ENCODE measurements at regions not wholly inside any gene's neighbourhood (a gene's known extent, or its start where the extent isn't known, plus 50 kb on each side); places are given as distances from the start of the nearest gene placed in this dataset.

DNA sequence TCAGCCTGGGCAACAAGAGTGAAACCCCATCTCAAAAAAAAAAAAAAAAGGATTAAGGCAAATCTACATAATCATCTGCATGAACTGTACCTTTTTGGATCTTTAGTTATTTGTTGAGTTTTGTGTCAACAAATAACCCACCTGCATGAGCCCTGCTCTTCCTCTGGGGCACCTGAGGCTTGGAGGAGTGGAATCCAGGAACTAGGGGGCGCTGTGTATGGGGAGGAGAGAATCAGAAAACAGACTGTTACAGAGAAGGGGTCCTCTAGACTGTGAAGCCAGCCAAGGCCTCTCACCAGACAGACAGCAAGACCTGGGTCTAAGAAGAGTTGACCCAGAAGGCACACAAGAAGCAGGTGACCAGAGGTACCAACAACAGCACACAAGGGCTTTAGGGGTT, 682.8 kb upstream of the NRP1 start:
- TF ChIP-seq, protein P1, sequence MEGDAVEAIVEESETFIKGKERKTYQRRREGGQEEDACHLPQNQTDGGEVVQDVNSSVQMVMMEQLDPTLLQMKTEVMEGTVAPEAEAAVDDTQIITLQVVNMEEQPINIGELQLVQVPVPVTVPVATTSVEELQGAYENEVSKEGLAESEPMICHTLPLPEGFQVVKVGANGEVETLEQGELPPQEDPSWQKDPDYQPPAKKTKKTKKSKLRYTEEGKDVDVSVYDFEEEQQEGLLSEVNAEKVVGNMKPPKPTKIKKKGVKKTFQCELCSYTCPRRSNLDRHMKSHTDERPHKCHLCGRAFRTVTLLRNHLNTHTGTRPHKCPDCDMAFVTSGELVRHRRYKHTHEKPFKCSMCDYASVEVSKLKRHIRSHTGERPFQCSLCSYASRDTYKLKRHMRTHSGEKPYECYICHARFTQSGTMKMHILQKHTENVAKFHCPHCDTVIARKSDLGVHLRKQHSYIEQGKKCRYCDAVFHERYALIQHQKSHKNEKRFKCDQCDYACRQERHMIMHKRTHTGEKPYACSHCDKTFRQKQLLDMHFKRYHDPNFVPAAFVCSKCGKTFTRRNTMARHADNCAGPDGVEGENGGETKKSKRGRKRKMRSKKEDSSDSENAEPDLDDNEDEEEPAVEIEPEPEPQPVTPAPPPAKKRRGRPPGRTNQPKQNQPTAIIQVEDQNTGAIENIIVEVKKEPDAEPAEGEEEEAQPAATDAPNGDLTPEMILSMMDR (IDR thresholded peaks at IDR 0.05), result no peak
- no peak for TF ChIP-seq EZH2 (IDR thresholded peaks at IDR 0.05; ENCODE audit: borderline replicate concordance, insufficient read depth, low read depth, low read length, poor library complexity, severe bottlenecking)
- Histone ChIP-seq H3K4me3 (ENCODE audit: control extremely low read depth in 1 of 5, extremely low read depth in 1 of 5, insufficient read depth in 1 of 5, low read depth in 2 of 5, low read length in 4 of 5) (no peak overlapping the region), H3K4me1 (ENCODE audit: control insufficient read depth in 2 of 2, insufficient read depth in 2 of 2, low read length in 2 of 2) (no peaks in the 10 kb centered on the region), H3K27ac (ENCODE audit: low read length in 2 of 2) (no peak overlapping the region), H2AFZ (ENCODE audit: insufficient read depth, low read depth, low read length, poor library complexity, severe bottlenecking) (no peak overlapping the region), H3K4me2 (replicated peaks; ENCODE audit: low read depth, low read length, poor library complexity, severe bottlenecking) (no peak overlapping the region), H3K27me3 (replicated peaks in 1 of 4; ENCODE audit: control extremely low read depth in 1 of 4, control insufficient read depth in 3 of 4, insufficient read depth in 4 of 4, low read length in 3 of 4) (no peaks in the 10 kb centered on the region), H3K79me2 (ENCODE audit: control insufficient read depth, insufficient read depth, low read length) (no peaks in the 10 kb centered on the region), H4K20me1 (ENCODE audit: control insufficient read depth, insufficient read depth, low read length, poor library complexity, severe bottlenecking) (no peaks in the 10 kb centered on the region), H3K9me3 (ENCODE audit: control extremely low read depth in 1 of 3, control insufficient read depth in 2 of 3, insufficient read depth in 1 of 3, low read length in 2 of 3) (peaks cover 0 to 7% (median 1%) of the 10 kb centered on the region in 3 donors), H3K9ac (ENCODE audit: low read length) (no peak overlapping the region), H3K36me3 (replicated peaks in 1 of 2; ENCODE audit: control extremely low read depth in 1 of 2, control insufficient read depth in 1 of 2, extremely low read depth in 1 of 2, insufficient read depth in 2 of 2, low read length in 1 of 2) (no peaks in the 10 kb centered on the region)
- ChIA-PET POLR2A (no interaction called here), CTCF (no interaction called here)
- no peak for ATAC-seq (ENCODE audit: low read depth)
- no peak overlapping the region for H3K27ac Mint-ChIP-seq
- no peaks in the 10 kb centered on the region for H3K9me3 Mint-ChIP-seq (ENCODE audit: insufficient read depth)
- no CpG with 5 or more reads among the region's 1 CpG for WGBS (ENCODE audit: insufficient coverage)
- no peak overlapping the region for H3K4me3 Mint-ChIP-seq
- intact Hi-C loops (cut with micrococcal nuclease), result no loop called here
- no peak for DNase-seq
- no peaks in the 10 kb centered on the region for H3K4me1 Mint-ChIP-seq
- H3K27me3 Mint-ChIP-seq, result no peaks in the 10 kb centered on the region

DNA sequence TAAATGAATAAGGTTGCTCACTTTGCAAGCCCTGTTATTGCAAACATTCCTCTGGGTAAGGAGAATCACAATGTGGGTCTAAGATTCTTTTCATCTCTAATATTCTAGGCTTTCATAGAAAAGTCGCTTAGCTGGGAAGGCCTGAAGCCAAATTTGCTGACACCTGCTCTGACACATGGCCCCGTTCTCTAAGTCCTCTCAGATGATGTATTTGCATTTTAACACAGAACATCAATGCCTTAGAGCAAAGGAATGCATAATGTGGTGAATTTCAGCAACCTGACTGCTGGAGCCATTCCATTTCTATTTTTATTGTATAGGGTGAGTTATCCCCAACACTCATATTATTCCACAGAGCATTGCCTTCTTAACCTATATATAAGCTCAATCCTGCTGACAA, 682.1 kb upstream of the NRP1 start:
- Mint-ChIP-seq H3K4me1 (no peaks in the 10 kb centered on the region), H3K27me3 (no peaks in the 10 kb centered on the region), H3K27ac (no peak overlapping the region), H3K9me3 (ENCODE audit: insufficient read depth) (no peaks in the 10 kb centered on the region), H3K4me3 (no peak overlapping the region)
- TF ChIP-seq, protein P1 (IDR thresholded peaks at IDR 0.05), result no peak
- TF ChIP-seq EZH2 (IDR thresholded peaks at IDR 0.05; ENCODE audit: borderline replicate concordance, insufficient read depth, low read depth, low read length, poor library complexity, severe bottlenecking), result no peak
- Histone ChIP-seq H3K36me3 (replicated peaks in 1 of 2; ENCODE audit: control extremely low read depth in 1 of 2, control insufficient read depth in 1 of 2, extremely low read depth in 1 of 2, insufficient read depth in 2 of 2, low read length in 1 of 2) (no peaks in the 10 kb centered on the region), H3K4me3 (ENCODE audit: control extremely low read depth in 1 of 5, extremely low read depth in 1 of 5, insufficient read depth in 1 of 5, low read depth in 2 of 5, low read length in 4 of 5) (no peak overlapping the region), H4K20me1 (ENCODE audit: control insufficient read depth, insufficient read depth, low read length, poor library complexity, severe bottlenecking) (no peaks in the 10 kb centered on the region), H2AFZ (ENCODE audit: insufficient read depth, low read depth, low read length, poor library complexity, severe bottlenecking) (no peak overlapping the region), H3K4me1 (ENCODE audit: control insufficient read depth in 2 of 2, insufficient read depth in 2 of 2, low read length in 2 of 2) (no peaks in the 10 kb centered on the region), H3K9ac (ENCODE audit: low read length) (no peak overlapping the region), H3K79me2 (ENCODE audit: control insufficient read depth, insufficient read depth, low read length) (no peaks in the 10 kb centered on the region), H3K27me3 (replicated peaks in 1 of 4; ENCODE audit: control extremely low read depth in 1 of 4, control insufficient read depth in 3 of 4, insufficient read depth in 4 of 4, low read length in 3 of 4) (no peaks in the 10 kb centered on the region), H3K9me3 (ENCODE audit: control extremely low read depth in 1 of 3, control insufficient read depth in 2 of 3, insufficient read depth in 1 of 3, low read length in 2 of 3) (peaks cover 0 to 4% (median 1%) of the 10 kb centered on the region in 3 donors), H3K4me2 (replicated peaks; ENCODE audit: low read depth, low read length, poor library complexity, severe bottlenecking) (no peak overlapping the region), H3K27ac (ENCODE audit: low read length in 2 of 2) (no peak overlapping the region)
- CTCF ChIA-PET, result no interaction called here
- ATAC-seq (ENCODE audit: low read depth) (no peak), DNase-seq (no peak)
- intact Hi-C loops (cut with micrococcal nuclease), result no loop called here
- POLR2A ChIA-PET, result no interaction called here
- no CpG with 5 or more reads among the region's 2 CpGs for WGBS (ENCODE audit: insufficient coverage)

All from B cell (primary cell).